Neuronal stem cell (in vitro differentiated cells): ENCODE measurements at regions not wholly inside any gene's neighbourhood (a gene's known extent, or its start where the extent isn't known, plus 50 kb on each side); places are given as distances from the start of the nearest gene placed in this dataset.
"Not testable (repeated sequence)": the region's sequence is repeated elsewhere in the genome, so short reads cannot be mapped to it uniquely, and the experiment has no call there.

Experiments used
- DNase-seq: peaks from one replicate; pipeline ENCODE4 v3.0.0-alpha.2; 2013; ENCODE audit warnings: low spot score
- H2AFZ ChIP-seq: one replicate; pipeline ENCODE4 v1.6.1; 2013; ENCODE audit warnings: mild to moderate bottlenecking, low read length, inconsistent platforms
- H2AK5ac ChIP-seq: 2 replicates; pipeline ENCODE4 v1.6.1; 2013; ENCODE audit warnings: low read depth, mild to moderate bottlenecking, inconsistent platforms, low read length, moderate library complexity, mixed read lengths
- H2BK120ac ChIP-seq: 2 replicates; pipeline ENCODE4 v1.6.1; 2013; ENCODE audit warnings: low read depth, mild to moderate bottlenecking, inconsistent platforms, low read length, moderate library complexity, mixed read lengths
- H2BK12ac ChIP-seq: one replicate; pipeline ENCODE4 v1.6.1; 2013; ENCODE audit warnings: low read length, inconsistent platforms
- H2BK15ac ChIP-seq: 2 replicates; pipeline ENCODE4 v1.6.1; 2013; ENCODE audit warnings: mild to moderate bottlenecking, low read length, inconsistent platforms, mixed read lengths
- H2BK5ac ChIP-seq: one replicate; pipeline ENCODE4 v1.6.1; 2013; ENCODE audit warnings: inconsistent platforms, mild to moderate bottlenecking, low read length, moderate library complexity
- H3K14ac ChIP-seq: one replicate; pipeline ENCODE4 v1.6.1; 2013; ENCODE audit warnings: low read length, inconsistent platforms
- H3K18ac ChIP-seq: 2 replicates; pipeline ENCODE4 v1.6.1; 2013; ENCODE audit warnings: low read length, inconsistent platforms
- H3K23ac ChIP-seq: 2 replicates; pipeline ENCODE4 v1.6.1; 2013; ENCODE audit warnings: low read depth, mild to moderate bottlenecking, mixed read lengths, low read length, inconsistent platforms; ENCODE audit not compliant: poor library complexity
- H3K27ac ChIP-seq: replicated peaks from 3 replicates; pipeline ENCODE4 v1.5.1; 2013; ENCODE audit warnings: low read length, inconsistent platforms
- H3K27me3 ChIP-seq, 3 experiments: 2 replicates each; pipeline ENCODE4 v1.6.1; 2013; ENCODE audit warnings: low read length in 3 of 3, mild to moderate bottlenecking in 2 of 3, inconsistent platforms in 1 of 3, low read depth in 1 of 3, mixed read lengths in 1 of 3, moderate library complexity in 1 of 3; ENCODE audit not compliant: control insufficient read depth in 3 of 3, insufficient read depth in 3 of 3
- H3K36me3 ChIP-seq, 2 donors: replicated peaks in 1 of 2; 2 replicates each; pipeline ENCODE4 v1.6.1; 2013; ENCODE audit warnings: low read length in 2 of 2; ENCODE audit not compliant: control insufficient read depth in 2 of 2, insufficient read depth in 2 of 2
- H3K4ac ChIP-seq: 2 replicates; pipeline ENCODE4 v1.6.1; 2013; ENCODE audit warnings: inconsistent platforms, mild to moderate bottlenecking, low read length, moderate library complexity
- H3K4me1 ChIP-seq, 2 donors: 1 replicate in 1 of 2; 2 replicates in 1 of 2; pipeline ENCODE4 v1.6.1; 2013; ENCODE audit warnings: low read length in 2 of 2, low read depth in 1 of 2; ENCODE audit not compliant: control insufficient read depth in 2 of 2, insufficient read depth in 1 of 2
- H3K4me2 ChIP-seq: one replicate; pipeline ENCODE4 v1.6.1; 2013; ENCODE audit warnings: mild to moderate bottlenecking, low read length, inconsistent platforms; ENCODE audit not compliant: insufficient read depth, poor library complexity, severe bottlenecking
- H3K4me3 ChIP-seq, 2 donors: 2 replicates each; pipeline ENCODE4 v1.5.1; 2013; ENCODE audit warnings: low read length in 2 of 2, mild to moderate bottlenecking in 2 of 2, inconsistent platforms in 1 of 2, moderate library complexity in 1 of 2
- H3K79me1 ChIP-seq: one replicate; pipeline ENCODE4 v1.6.1; 2013; ENCODE audit warnings: low read depth, mild to moderate bottlenecking, inconsistent platforms, low read length, moderate library complexity
- H3K9ac ChIP-seq: one replicate; pipeline ENCODE4 v1.6.1; 2013; ENCODE audit warnings: mild to moderate bottlenecking, low read depth, low read length, inconsistent platforms; ENCODE audit not compliant: poor library complexity
- H3K9me3 ChIP-seq, 2 donors: replicated peaks in 1 of 2; 2 replicates each; pipeline versions ENCODE3 to v1.6.1; 2013; ENCODE audit warnings: low read length in 2 of 2, mild to moderate bottlenecking in 2 of 2, inconsistent platforms in 1 of 2, low read depth in 1 of 2, mixed read lengths in 1 of 2, moderate library complexity in 1 of 2; ENCODE audit not compliant: control insufficient read depth in 2 of 2, insufficient read depth in 1 of 2
- H4K8ac ChIP-seq: one replicate; pipeline ENCODE4 v1.6.1; 2013; ENCODE audit warnings: low read depth, mild to moderate bottlenecking, inconsistent platforms, low read length, moderate library complexity
- H4K91ac ChIP-seq: one replicate; pipeline ENCODE4 v1.6.1; 2013; ENCODE audit warnings: low read length, low read depth, mild to moderate bottlenecking, inconsistent platforms; ENCODE audit not compliant: poor library complexity
- WGBS, 2 donors: extraction: QIAGEN DNeasy Blood & Tissue Kit; methylation state at CpG; one replicate each; pipeline ENCODE4 v1.1.7; 2013; ENCODE audit warnings: missing lambda C conversion rate in 2 of 2, mixed read lengths in 1 of 2; ENCODE audit not compliant: insufficient read length in 2 of 2, insufficient replicate concordance in 1 of 2; ENCODE audit errors: extremely low coverage in 2 of 2; 5-methylcytosine and 5-hydroxymethylcytosine counted together

- Histone ChIP-seq H3K14ac (no peak overlapping the region), H2AK5ac (no peak overlapping the region), H3K36me3 (no peaks in the 10 kb centered on the region), H3K9me3 (peaks cover 0 to 3% of the 10 kb centered on the region in 2 donors), H3K4ac (no peak overlapping the region), H2BK12ac (no peak overlapping the region), H3K27ac (no peak overlapping the region), H3K4me1 (no peaks in the 10 kb centered on the region), H2AFZ (no peak overlapping the region), H3K27me3 (no peaks in the 10 kb centered on the region), H4K8ac (no peak overlapping the region), H3K79me1 (no peaks in the 10 kb centered on the region), H3K4me2 (no peak overlapping the region), H2BK15ac (no peak overlapping the region), H3K18ac (no peak overlapping the region), H3K9ac (no peak overlapping the region), H2BK5ac (no peak overlapping the region), H4K91ac (no peak overlapping the region), H3K4me3 (no peak overlapping the region), H2BK120ac (no peak overlapping the region), H3K23ac (no peak overlapping the region)
- no CpG with 5 or more reads among the region's 6 CpGs for WGBS, 2 donors
- no peak for DNase-seq
Observed at GRCh38 chr14:38363217-38363616, 107.3 kb upstream of the CLEC14A start.

- H3K27ac ChIP-seq: no peak overlapping the region
- no peak overlapping the region for H2BK12ac ChIP-seq
- no peak overlapping the region for H2BK120ac ChIP-seq
- no peaks in the 10 kb centered on the region for H3K36me3 ChIP-seq
- H2BK5ac ChIP-seq: no peak overlapping the region
- DNase-seq: no peak
- no peak overlapping the region for H3K23ac ChIP-seq
- H3K18ac ChIP-seq: no peak overlapping the region
- no peak overlapping the region for H3K4ac ChIP-seq
- H2AFZ ChIP-seq: no peak overlapping the region
- no peak overlapping the region for H3K4me3 ChIP-seq
- no peak overlapping the region for H3K14ac ChIP-seq
- H2BK15ac ChIP-seq: no peak overlapping the region
- H3K4me2 ChIP-seq: no peak overlapping the region
- no peak overlapping the region for H2AK5ac ChIP-seq
- H3K27me3 ChIP-seq: no peaks in the 10 kb centered on the region
- no peaks in the 10 kb centered on the region for H3K4me1 ChIP-seq
- H3K79me1 ChIP-seq: no peaks in the 10 kb centered on the region
- WGBS, 2 donors: no CpG with 5 or more reads among the region's 1 CpG
- H4K8ac ChIP-seq: no peak overlapping the region
- H3K9me3 ChIP-seq: no peaks in the 10 kb centered on the region
- H4K91ac ChIP-seq: no peak overlapping the region
- no peak overlapping the region for H3K9ac ChIP-seq
Observed at GRCh38 chr14:38357557-38357956, 101.7 kb upstream of the CLEC14A start.

- H3K14ac ChIP-seq, H2BK12ac ChIP-seq, H2AFZ ChIP-seq, H3K79me1 ChIP-seq, DNase-seq, H3K27me3 ChIP-seq, H3K4me1 ChIP-seq, H2BK5ac ChIP-seq, H3K9ac ChIP-seq, H2AK5ac ChIP-seq, H3K36me3 ChIP-seq, H3K23ac ChIP-seq, H3K27ac ChIP-seq, H3K4me3 ChIP-seq, H3K9me3 ChIP-seq, H4K8ac ChIP-seq, H3K18ac ChIP-seq, H2BK120ac ChIP-seq, H4K91ac ChIP-seq, H2BK15ac ChIP-seq, H3K4ac ChIP-seq, H3K4me2 ChIP-seq: not testable (repeated sequence)
- WGBS, 2 donors: no CpG with 5 or more reads among the region's 2 CpGs
Observed at GRCh38 chr14:38355473-38355872, 99.6 kb upstream of the CLEC14A start.

GRCh38 chr14:38350102-38350501 is 94.2 kb upstream of the CLEC14A start:
- no peaks in the 10 kb centered on the region for H3K4me1 ChIP-seq
- H3K9ac ChIP-seq: no peak overlapping the region
- no peak overlapping the region for H2AFZ ChIP-seq
- H4K8ac ChIP-seq: no peak overlapping the region
- no peaks in the 10 kb centered on the region for H3K79me1 ChIP-seq
- H3K4me2 ChIP-seq: no peak overlapping the region
- no peak overlapping the region for H3K18ac ChIP-seq
- H3K36me3 ChIP-seq: no peaks in the 10 kb centered on the region
- H3K9me3 ChIP-seq: no peaks in the 10 kb centered on the region
- H3K4me3 ChIP-seq: no peak overlapping the region
- H2BK15ac ChIP-seq: no peak overlapping the region
- no peak overlapping the region for H3K27ac ChIP-seq
- H3K23ac ChIP-seq: no peak overlapping the region
- WGBS, 2 donors: no CpG with 5 or more reads among the region's 1 CpG
- H2BK12ac ChIP-seq: no peak overlapping the region
- no peak overlapping the region for H2AK5ac ChIP-seq
- H4K91ac ChIP-seq: no peak overlapping the region
- no peak overlapping the region for H3K4ac ChIP-seq
- H2BK5ac ChIP-seq: no peak overlapping the region
- no peak overlapping the region for H3K14ac ChIP-seq
- no peaks in the 10 kb centered on the region for H3K27me3 ChIP-seq
- DNase-seq: no peak
- H2BK120ac ChIP-seq: no peak overlapping the region
